DMS79 (cell line): ENCODE measurements at regions not wholly inside any gene's neighbourhood (a gene's known extent, or its start where the extent isn't known, plus 50 kb on each side); places are given as distances from the start of the nearest gene placed in this dataset.
A peak's percentile ranks its signal among the peaks of the same experiment; 100 is the strongest.
"Not testable (repeated sequence)": the region's sequence is repeated elsewhere in the genome, so short reads cannot be mapped to it uniquely, and the experiment has no call there.

Experiments
- DNase-seq: peaks from one replicate; lab custom pipeline; 2025; lab: John Stamatoyannopoulos, UW

DNA sequence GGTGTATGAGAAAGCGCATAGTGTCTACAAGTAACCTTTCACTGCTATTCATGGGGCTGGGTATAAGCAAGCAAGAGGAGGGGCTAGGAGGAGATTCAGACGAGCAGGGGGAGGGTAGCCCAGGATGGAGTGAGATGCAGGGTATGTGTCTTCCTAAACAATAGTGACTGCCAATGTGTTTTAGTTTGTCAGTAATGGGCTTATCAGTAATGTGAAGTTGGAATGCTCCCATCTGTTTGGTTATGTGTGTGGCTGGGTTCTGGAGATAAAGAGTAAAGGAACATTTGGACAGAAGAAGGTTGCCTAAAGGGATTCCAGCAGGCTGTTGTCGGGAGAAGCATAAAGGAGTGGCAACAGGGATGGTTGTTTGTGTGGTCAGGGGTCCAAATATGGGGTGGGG lies 62.7 kb upstream of the EZR start:
- not testable (repeated sequence) for DNase-seq

DNA sequence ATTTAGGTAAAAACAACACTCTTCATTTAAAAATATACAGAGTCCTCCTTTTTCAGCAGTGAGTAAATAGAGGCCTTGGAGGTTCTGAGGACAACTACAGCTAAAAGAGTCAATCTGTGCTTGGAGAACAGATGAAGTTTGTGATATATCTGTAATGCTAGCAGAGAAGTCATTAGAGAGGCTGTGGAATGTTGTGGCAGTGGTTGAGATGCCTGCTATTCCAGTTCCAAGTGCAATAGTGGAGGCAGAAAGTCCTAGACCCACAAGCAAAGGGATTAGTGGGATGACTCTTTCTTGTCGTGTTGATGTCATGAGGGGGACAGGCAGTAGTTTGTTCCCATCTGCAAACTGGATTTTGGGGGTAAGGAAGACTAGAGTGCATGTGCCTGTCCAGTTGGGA lies 62.1 kb upstream of the EZR start:
- DNase-seq, result not testable (repeated sequence)

DNA sequence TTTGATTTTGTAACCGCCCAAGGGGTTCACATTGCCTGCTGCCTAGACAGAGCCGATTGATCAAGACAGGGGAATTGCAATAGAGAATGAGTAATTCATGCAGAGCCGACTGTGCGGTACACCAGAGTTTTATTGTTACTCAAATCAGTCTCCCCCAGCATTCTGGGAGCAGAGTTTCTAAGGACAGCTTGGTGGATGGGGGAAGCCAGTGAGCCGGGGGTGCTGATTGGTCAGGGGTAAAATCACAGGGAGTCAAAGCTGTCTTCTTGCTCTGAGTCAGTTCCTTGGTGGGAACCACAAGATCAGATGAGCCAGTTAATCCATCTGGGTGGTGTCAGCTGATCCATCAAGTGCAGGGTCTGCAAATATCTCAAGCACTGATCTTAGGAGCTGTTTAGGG lies 60.0 kb upstream of the EZR start:
- DNase-seq, result no peak

DNA sequence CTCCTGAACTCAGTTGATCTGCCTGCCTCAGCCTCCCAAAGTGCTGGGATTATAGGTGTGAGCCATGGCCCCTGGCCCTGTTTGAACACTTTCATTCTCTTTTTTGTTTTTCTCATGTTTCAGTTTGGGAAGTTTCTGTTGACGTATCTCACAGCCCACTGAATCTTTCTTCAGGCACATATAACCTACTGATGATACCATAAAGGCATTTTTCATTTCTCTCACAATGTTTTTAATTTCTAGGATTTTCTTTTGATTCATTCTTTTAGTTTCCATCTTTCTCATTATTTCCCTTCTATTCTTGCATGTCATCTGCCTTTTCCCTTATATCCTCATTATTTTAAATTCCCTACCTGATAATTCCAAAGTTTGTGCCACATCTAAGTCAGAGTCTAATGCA lies 58.5 kb upstream of the EZR start:
- DNase-seq, result no peak

DNA sequence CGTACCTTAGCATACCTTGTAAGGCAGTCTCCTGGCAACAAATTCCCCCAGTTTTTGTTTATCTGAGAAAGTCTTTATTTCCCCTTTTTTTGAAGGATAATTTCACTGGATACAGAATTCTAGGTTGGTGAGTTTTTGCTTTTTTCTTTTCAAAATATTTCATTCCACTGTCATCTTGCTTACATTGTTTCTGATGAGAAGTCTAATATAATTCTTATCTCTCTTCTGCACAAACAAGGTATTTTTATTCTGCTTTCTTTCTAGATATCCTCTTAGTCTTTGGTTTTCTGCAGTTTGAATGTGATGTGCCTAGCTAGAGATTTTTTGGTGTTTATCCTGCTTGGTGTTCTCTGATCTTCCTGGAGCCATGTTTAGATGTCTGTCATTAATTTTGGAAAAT lies 57.7 kb upstream of the EZR start:
- DNase-seq, result no peak

DNA sequence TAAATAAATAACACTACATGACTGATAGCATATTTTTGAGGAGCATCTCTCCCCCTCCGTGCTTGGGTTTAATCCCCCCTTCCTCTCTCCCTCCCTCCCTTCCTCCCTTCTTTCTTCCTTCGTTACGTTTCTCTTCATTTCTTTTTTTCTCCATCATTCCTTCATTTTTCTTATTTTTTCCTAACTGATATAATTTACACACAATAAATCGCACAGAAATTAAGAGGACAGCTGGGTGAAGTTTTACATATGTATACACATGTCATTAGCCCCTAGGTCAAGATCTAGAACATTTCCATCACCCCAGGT lies 51.4 kb upstream of the EZR start:
- DNase-seq, result no peak

DNA sequence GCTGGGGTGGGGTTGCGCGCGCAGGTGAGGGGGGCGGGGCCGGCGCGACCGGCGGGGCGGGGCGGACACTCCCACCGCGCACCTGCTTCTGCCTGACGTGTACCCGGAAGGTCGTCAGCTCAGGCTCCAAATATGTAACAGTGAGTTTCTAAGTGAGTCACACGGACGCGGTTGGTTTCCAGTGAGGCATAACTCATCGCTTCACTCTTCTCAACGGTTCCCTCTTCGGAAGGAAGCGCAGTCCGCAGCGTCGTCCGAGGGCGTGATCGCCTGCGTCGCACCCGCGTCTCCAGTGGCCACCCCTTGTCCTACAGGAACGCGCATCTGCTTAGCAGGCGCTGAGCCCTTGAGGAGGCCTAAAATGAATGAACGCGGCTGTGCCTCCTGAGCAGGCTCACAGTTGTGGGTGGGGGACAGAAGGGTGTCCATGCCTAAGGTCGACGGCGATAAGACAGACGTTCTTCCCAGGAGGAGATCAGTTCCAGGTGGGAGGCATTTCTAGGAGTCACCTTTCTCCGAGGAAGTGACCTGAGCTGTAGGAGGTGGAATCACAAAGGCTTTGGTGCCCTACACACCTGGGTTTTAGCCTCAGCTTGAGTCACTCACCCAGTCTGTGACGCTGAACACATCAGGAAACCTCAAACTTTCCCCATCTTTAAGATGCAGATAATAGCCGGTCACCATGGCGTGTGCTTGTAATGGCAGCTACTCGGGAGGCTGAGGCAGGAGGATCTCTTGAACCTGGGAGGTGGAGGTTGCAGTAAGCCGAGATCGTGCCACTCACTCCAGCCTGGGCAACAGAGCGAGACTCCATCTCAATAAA lies 50.9 kb upstream of the EZR start:
- DNase-seq, result peak; percentile 94

DNA sequence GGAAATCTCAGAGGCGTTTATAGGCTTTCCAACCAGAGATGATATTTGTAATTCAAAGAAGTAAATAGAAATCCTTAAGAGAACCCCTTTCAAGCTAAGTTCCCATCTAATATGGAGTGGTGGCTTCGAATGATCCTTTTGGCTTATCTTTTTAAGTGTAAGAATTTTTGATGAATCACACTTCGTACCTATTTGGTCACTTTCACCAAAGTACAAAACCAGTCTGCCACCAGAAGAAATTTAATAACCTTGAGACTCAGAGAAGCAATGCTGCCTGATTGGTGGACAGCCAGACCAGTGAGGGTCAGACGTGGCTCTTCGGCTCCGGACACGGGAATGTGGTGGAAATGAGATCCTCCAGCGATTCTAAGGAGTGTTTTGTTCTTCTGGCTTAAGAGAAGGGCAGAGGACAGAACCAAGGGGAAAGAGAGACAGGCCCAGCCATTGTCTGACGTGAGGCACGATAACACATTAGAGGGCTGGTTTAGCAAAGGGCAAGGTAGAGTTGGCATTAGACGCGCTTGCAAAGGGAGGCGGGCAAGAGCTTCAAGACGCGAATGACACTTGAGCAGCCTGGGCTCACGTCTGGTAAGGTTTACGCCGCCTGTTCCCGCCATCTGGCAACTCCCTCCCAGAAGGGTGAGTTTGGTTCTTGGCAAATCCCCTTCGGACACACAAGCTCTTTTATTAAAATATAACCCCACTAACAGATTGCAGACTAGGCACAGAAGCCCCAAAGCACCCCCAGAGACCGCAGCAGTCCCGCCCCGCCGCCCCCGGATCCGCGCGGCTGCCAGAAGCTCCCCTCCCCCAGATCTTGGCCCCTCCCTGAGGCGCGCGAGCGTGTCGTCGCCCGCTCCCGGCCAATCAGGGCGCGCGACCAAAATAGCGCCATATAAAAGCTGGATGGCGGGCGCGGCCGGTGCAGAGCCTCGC lies 50.0 kb upstream of the EZR start:
- DNase-seq, result peak; percentile 95
